GM06990 (cell line): ENCODE measurements at regions not wholly inside any gene's neighbourhood (a gene's known extent, or its start where the extent isn't known, plus 50 kb on each side); places are given as distances from the start of the nearest gene placed in this dataset.

Source experiments
- DNase-seq: peaks from one replicate; pipeline ENCODE4 v3.0.0-alpha.2; 2011; ENCODE audit not compliant: insufficient read length; ENCODE audit errors: extremely low read depth
- H3K27me3 ChIP-seq: replicated peaks from 2 replicates; pipeline ENCODE4 v1.6.0; 2011; ENCODE audit warnings: low read length; ENCODE audit not compliant: control insufficient read depth, insufficient read depth
- H3K36me3 ChIP-seq: 2 replicates; pipeline ENCODE4 v1.5.1; 2011; ENCODE audit warnings: low read length; ENCODE audit not compliant: control insufficient read depth, insufficient read depth
- H3K4me3 ChIP-seq: replicated peaks from 2 replicates; pipeline ENCODE4 v1.5.1; 2011; ENCODE audit warnings: low read depth, mild to moderate bottlenecking, control low read depth, low read length
- CTCF ChIP-seq: IDR thresholded peaks from 2 replicates; pipeline ENCODE4 v1.5.1; 2011; ENCODE audit warnings: low read length, control low read depth, mild to moderate bottlenecking, inconsistent platforms; ENCODE audit not compliant: insufficient read depth, poor library complexity, severe bottlenecking

GRCh38 chr3:73707772-73708171, 83.0 kb upstream of the PDZRN3 start:
- H3K27me3 ChIP-seq, result no peaks in the 10 kb centered on the region
- no peak for TF ChIP-seq CTCF
- no peak overlapping the region for H3K4me3 ChIP-seq
- no peaks in the 10 kb centered on the region for H3K36me3 ChIP-seq
- DNase-seq, result no peak

- H3K4me3 ChIP-seq, result no peak overlapping the region
- no peaks in the 10 kb centered on the region for H3K36me3 ChIP-seq
- no peaks in the 10 kb centered on the region for H3K27me3 ChIP-seq
- TF ChIP-seq CTCF, result no peak
- DNase-seq, result no peak
Measured at GRCh38 chr3:73706771-73707170, 82.0 kb upstream of the PDZRN3 start.

GRCh38 chr3:73705792-73706191, 81.1 kb upstream of the PDZRN3 start:
- H3K4me3 ChIP-seq, result no peak overlapping the region
- DNase-seq, result no peak
- TF ChIP-seq CTCF, result no peak
- no peaks in the 10 kb centered on the region for H3K27me3 ChIP-seq
- no peaks in the 10 kb centered on the region for H3K36me3 ChIP-seq

GRCh38 chr3:73699327-73699726, 74.6 kb upstream of the PDZRN3 start:
- H3K27me3 ChIP-seq, result no peaks in the 10 kb centered on the region
- H3K4me3 ChIP-seq, result no peak overlapping the region
- no peaks in the 10 kb centered on the region for H3K36me3 ChIP-seq
- no peak for DNase-seq
- no peak for TF ChIP-seq CTCF

GRCh38 chr3:73697020-73697419, 72.3 kb upstream of the PDZRN3 start:
- Histone ChIP-seq H3K4me3 (no peak overlapping the region), H3K27me3 (no peaks in the 10 kb centered on the region), H3K36me3 (no peaks in the 10 kb centered on the region)
- TF ChIP-seq CTCF, result no peak
- DNase-seq, result no peak

GRCh38 chr3:73695841-73696240, 71.1 kb upstream of the PDZRN3 start:
- DNase-seq, result no peak
- H3K4me3 ChIP-seq, result no peak overlapping the region
- TF ChIP-seq CTCF, result no peak
- H3K36me3 ChIP-seq, result no peaks in the 10 kb centered on the region
- no peaks in the 10 kb centered on the region for H3K27me3 ChIP-seq
